ENCODE measurements at regions not wholly inside any gene's neighbourhood (a gene's known extent, or its start where the extent isn't known, plus 50 kb on each side); places are given as distances from the start of the nearest gene placed in this dataset.

GRCh38 chr6:15921243-15921642 is 207.6 kb upstream of the MYLIP start:
- TF ChIP-seq CTCF (conservative IDR thresholded peaks at IDR 0.05; ENCODE audit: low read depth, low read length) (no peak), EZH2phosphoT487 (IDR thresholded peaks at IDR 0.05; ENCODE audit: borderline replicate concordance, low read length) (no peak)
